ENCODE measurements at regions not wholly inside any gene's neighbourhood (a gene's known extent, or its start where the extent isn't known, plus 50 kb on each side); places are given as distances from the start of the nearest gene placed in this dataset.

- TF ChIP-seq CTCF (conservative IDR thresholded peaks at IDR 0.05) (no peak), EZH2 (IDR thresholded peaks at IDR 0.05; ENCODE audit: low read depth) (no peak)
Observed at GRCh38 chr4:28426251-28426650, 1565.6 kb downstream of the STIM2 start.
